CD14-positive monocyte (primary cell): ENCODE measurements at regions not wholly inside any gene's neighbourhood (a gene's known extent, or its start where the extent isn't known, plus 50 kb on each side); places are given as distances from the start of the nearest gene placed in this dataset.

ENCODE experiments used
- DNase-seq, 3 donors: peaks; one replicate each; pipeline ENCODE4 v3.0.0-alpha.2; 2011 to 2022
- H2AFZ ChIP-seq: 2 replicates; pipeline ENCODE4 v1.6.0; 2012; ENCODE audit warnings: mild to moderate bottlenecking, low read depth, low read length, inconsistent platforms; ENCODE audit not compliant: insufficient read depth, poor library complexity, severe bottlenecking
- H3K27ac ChIP-seq, 2 donors: 1 replicate in 1 of 2; 2 replicates in 1 of 2; pipeline ENCODE4 v1.5.1; 2012 to 2013; ENCODE audit warnings: low read length in 2 of 2, control low read depth in 1 of 2, inconsistent platforms in 1 of 2, low read depth in 1 of 2, mild to moderate bottlenecking in 1 of 2
- H3K27me3 ChIP-seq, 2 donors: one replicate each; pipeline versions ENCODE4 v1.6.0 to v1.6.1; 2011 to 2013; ENCODE audit warnings: low read length in 2 of 2; ENCODE audit not compliant: control insufficient read depth in 2 of 2, insufficient read depth in 2 of 2
- H3K36me3 ChIP-seq, 2 donors: replicated peaks in 1 of 2; 1 replicate in 1 of 2; 2 replicates in 1 of 2; pipeline versions ENCODE4 v1.5.1 to v1.6.1; 2012 to 2013; ENCODE audit warnings: low read length in 2 of 2, control low read depth in 1 of 2, inconsistent platforms in 1 of 2, mild to moderate bottlenecking in 1 of 2; ENCODE audit not compliant: insufficient read depth in 2 of 2, control insufficient read depth in 1 of 2
- H3K4me1 ChIP-seq, 2 donors: 1 replicate in 1 of 2; 2 replicates in 1 of 2; pipeline versions ENCODE4 v1.5.1 to v1.6.1; 2012 to 2013; ENCODE audit warnings: low read length in 2 of 2, control low read depth in 1 of 2, inconsistent platforms in 1 of 2, mild to moderate bottlenecking in 1 of 2, moderate library complexity in 1 of 2; ENCODE audit not compliant: insufficient read depth in 2 of 2, control insufficient read depth in 1 of 2
- H3K4me2 ChIP-seq: replicated peaks from 2 replicates; pipeline ENCODE3; 2012; ENCODE audit warnings: low read length, moderate library complexity, mild to moderate bottlenecking; ENCODE audit not compliant: poor library complexity, severe bottlenecking; ENCODE audit errors: extremely low read depth
- H3K4me3 ChIP-seq, 3 experiments: fragments of 200-600 bp in 1 of 3; sonication (generic) in 1 of 3; replicated peaks in 1 of 3; 1 replicate in 2 of 3; 2 replicates in 1 of 3; pipeline ENCODE4 v1.5.1; 2011 to 2013; ENCODE audit warnings: low read length in 3 of 3, mild to moderate bottlenecking in 3 of 3, control low read depth in 2 of 3, low read depth in 2 of 3, inconsistent platforms in 1 of 3, moderate library complexity in 1 of 3
- H3K79me2 ChIP-seq: 2 replicates; pipeline ENCODE4 v1.6.0; 2012; ENCODE audit warnings: mild to moderate bottlenecking, control low read depth, inconsistent platforms, low read length, moderate library complexity; ENCODE audit not compliant: insufficient read depth
- H3K9ac ChIP-seq: 2 replicates; pipeline ENCODE4 v1.6.0; 2017; ENCODE audit warnings: low read length, mild to moderate bottlenecking; ENCODE audit not compliant: insufficient read depth, poor library complexity, severe bottlenecking
- H3K9me3 ChIP-seq, 2 donors: replicated peaks in 1 of 2; 1 replicate in 1 of 2; 2 replicates in 1 of 2; pipeline versions ENCODE4 v1.5.1 to v1.6.1; 2012 to 2013; ENCODE audit warnings: low read length in 2 of 2, control low read depth in 1 of 2; ENCODE audit not compliant: control insufficient read depth in 1 of 2, insufficient read depth in 1 of 2
- H4K20me1 ChIP-seq: 2 replicates; pipeline ENCODE4 v1.6.0; 2012; ENCODE audit warnings: mild to moderate bottlenecking, low read length, control low read depth, moderate library complexity; ENCODE audit not compliant: insufficient read depth
- H3K27ac Mint-ChIP-seq, 7 donors: one replicate each; pipeline ENCODE4 v1.8.0; 2020; ENCODE audit warnings: mild to moderate bottlenecking in 7 of 7, mixed read lengths in 7 of 7, moderate library complexity in 6 of 7, inconsistent platforms in 2 of 7
- H3K27me3 Mint-ChIP-seq, 3 donors: one replicate each; pipeline ENCODE4 v1.8.0; 2021 to 2022; ENCODE audit warnings: low read depth in 3 of 3, mild to moderate bottlenecking in 3 of 3, mixed read lengths in 3 of 3, moderate library complexity in 3 of 3, inconsistent platforms in 1 of 3
- H3K36me3 Mint-ChIP-seq, 2 donors: one replicate each; pipeline ENCODE4 v1.8.0; 2020; ENCODE audit warnings: mixed read lengths in 2 of 2, inconsistent platforms in 1 of 2, mild to moderate bottlenecking in 1 of 2
- H3K4me1 Mint-ChIP-seq: one replicate; pipeline ENCODE4 v1.8.0; 2020; ENCODE audit warnings: mild to moderate bottlenecking, mixed read lengths
- H3K4me3 Mint-ChIP-seq, 2 donors: one replicate each; pipeline ENCODE4 v1.8.0; 2020; ENCODE audit warnings: mild to moderate bottlenecking in 2 of 2, mixed read lengths in 2 of 2, moderate library complexity in 1 of 2
- H3K9me3 Mint-ChIP-seq, 7 donors: one replicate each; pipeline ENCODE4 v1.8.0; 2020 to 2022; ENCODE audit warnings: mixed read lengths in 7 of 7, mild to moderate bottlenecking in 6 of 7, moderate library complexity in 6 of 7, inconsistent platforms in 2 of 7
- WGBS: methylation state at CpG from one replicate; pipeline ENCODE4 v1.1.5; 2013; ENCODE audit warnings: missing lambda C conversion rate; ENCODE audit not compliant: insufficient coverage; 5-methylcytosine and 5-hydroxymethylcytosine counted together
- intact Hi-C, 2 donors: fragments of 100-400 bp; cut with micrococcal nuclease; formaldehyde crosslinking; loops; one replicate each; pipeline versions ENCODE4 v1.15.0 to v1.15.1; 2023
- TF ChIP-seq, protein P1 (sequence below): fragments of 200-600 bp; IDR thresholded peaks from one replicate; pipeline ENCODE4 v1.8.0; 2022; ENCODE audit warnings: antibody characterized with exemption, mild to moderate bottlenecking

DNA sequence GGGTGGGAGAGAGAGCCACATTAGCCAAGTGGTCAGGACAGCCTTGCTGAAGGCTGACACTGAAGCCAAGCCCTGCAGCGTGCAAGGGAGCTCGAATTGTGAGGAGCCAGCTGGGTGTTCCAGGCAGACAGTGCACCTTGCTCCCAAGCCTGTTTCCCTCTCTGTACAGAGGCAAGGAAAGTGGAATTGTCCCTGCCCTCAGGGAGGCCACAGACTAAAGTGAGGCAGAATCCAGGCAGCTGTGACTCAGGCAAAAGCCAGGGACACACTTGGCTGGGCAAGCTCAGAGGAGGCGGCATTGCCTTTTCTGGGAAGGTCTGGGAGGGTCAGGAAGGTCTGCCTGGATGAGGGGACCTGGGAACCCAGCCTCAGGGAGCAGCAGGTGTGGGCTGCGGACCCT, 50.2 kb upstream of the LMX1B start:
- Histone ChIP-seq H4K20me1 (no peaks in the 10 kb centered on the region), H3K36me3 (no peaks in the 10 kb centered on the region), H3K9ac (no peak overlapping the region), H3K4me1 (peaks cover 14 to 16% of the 10 kb centered on the region in 2 donors), H3K4me2 (no peak overlapping the region), H3K4me3 (no peak overlapping the region), H3K79me2 (no peaks in the 10 kb centered on the region), H3K27me3 (peaks cover 0 to 3% of the 10 kb centered on the region in 2 donors), H3K27ac (no peak overlapping the region), H3K9me3 (no peaks in the 10 kb centered on the region), H2AFZ (no peak overlapping the region)
- intact Hi-C loops: no loop called here
- H3K36me3 Mint-ChIP-seq: no peaks in the 10 kb centered on the region
- peaks cover 19% of the 10 kb centered on the region for H3K4me1 Mint-ChIP-seq
- H3K27me3 Mint-ChIP-seq: peaks cover 4 to 9% (median 6%) of the 10 kb centered on the region in 3 donors
- no peak overlapping the region for H3K27ac Mint-ChIP-seq
- peaks cover 0 to 2% (median 0%) of the 10 kb centered on the region in 7 donors for H3K9me3 Mint-ChIP-seq
- 89% methylated on average over 4 of the region's 4 CpGs for WGBS
- no peak for DNase-seq
- TF ChIP-seq, protein P1, sequence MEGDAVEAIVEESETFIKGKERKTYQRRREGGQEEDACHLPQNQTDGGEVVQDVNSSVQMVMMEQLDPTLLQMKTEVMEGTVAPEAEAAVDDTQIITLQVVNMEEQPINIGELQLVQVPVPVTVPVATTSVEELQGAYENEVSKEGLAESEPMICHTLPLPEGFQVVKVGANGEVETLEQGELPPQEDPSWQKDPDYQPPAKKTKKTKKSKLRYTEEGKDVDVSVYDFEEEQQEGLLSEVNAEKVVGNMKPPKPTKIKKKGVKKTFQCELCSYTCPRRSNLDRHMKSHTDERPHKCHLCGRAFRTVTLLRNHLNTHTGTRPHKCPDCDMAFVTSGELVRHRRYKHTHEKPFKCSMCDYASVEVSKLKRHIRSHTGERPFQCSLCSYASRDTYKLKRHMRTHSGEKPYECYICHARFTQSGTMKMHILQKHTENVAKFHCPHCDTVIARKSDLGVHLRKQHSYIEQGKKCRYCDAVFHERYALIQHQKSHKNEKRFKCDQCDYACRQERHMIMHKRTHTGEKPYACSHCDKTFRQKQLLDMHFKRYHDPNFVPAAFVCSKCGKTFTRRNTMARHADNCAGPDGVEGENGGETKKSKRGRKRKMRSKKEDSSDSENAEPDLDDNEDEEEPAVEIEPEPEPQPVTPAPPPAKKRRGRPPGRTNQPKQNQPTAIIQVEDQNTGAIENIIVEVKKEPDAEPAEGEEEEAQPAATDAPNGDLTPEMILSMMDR: no peak
- no peak overlapping the region for H3K4me3 Mint-ChIP-seq
